Vagina (tissue), 2 donors: ENCODE measurements at regions not wholly inside any gene's neighbourhood (a gene's known extent, or its start where the extent isn't known, plus 50 kb on each side); places are given as distances from the start of the nearest gene placed in this dataset.
"Not testable (repeated sequence)": the region's sequence is repeated elsewhere in the genome, so short reads cannot be mapped to it uniquely, and the experiment has no call there.

Experiments used
- DNase-seq, 2 donors: peaks; one replicate each; pipeline ENCODE4 v3.0.0-alpha.2; 2017; ENCODE audit errors: extremely low spot score in 2 of 2
- H3K27ac ChIP-seq: fragments of 200-600 bp; sonication (generic); one replicate; pipeline ENCODE4 v1.5.1; 2019
- H3K27me3 ChIP-seq: fragments of 200-600 bp; sonication (generic); one replicate; pipeline ENCODE4 v1.5.1; 2019
- H3K36me3 ChIP-seq, 2 donors: fragments of 200-600 bp; sonication (generic); one replicate each; pipeline ENCODE4 v1.5.1; 2017 to 2019
- H3K4me1 ChIP-seq: fragments of 200-600 bp; sonication (generic); one replicate; pipeline ENCODE4 v1.5.1; 2019
- H3K4me3 ChIP-seq, 2 donors: fragments of 200-600 bp; sonication (generic); 1 replicate in 1 of 2; 2 replicates in 1 of 2; pipeline ENCODE4 v1.5.1; 2016 to 2019
- H3K9me3 ChIP-seq: fragments of 200-600 bp; sonication (generic); one replicate; pipeline ENCODE4 v1.5.1; 2019
- POLR2A ChIP-seq, 2 donors: fragments of 450-650 bp; IDR thresholded peaks; one replicate each; pipeline ENCODE4 v1.6.1; 2017; ENCODE audit warnings: antibody characterized with exemption in 2 of 2, mild to moderate bottlenecking in 2 of 2, moderate library complexity in 2 of 2
- POLR2AphosphoS5 ChIP-seq, 2 donors: sonication (generic); formaldehyde crosslinking; IDR thresholded peaks; one replicate each; pipeline ENCODE4 v1.9.0; 2017; ENCODE audit warnings: antibody characterized with exemption in 2 of 2, mild to moderate bottlenecking in 2 of 2, low read depth in 1 of 2; ENCODE audit not compliant: insufficient read depth in 1 of 2
- intact Hi-C: fragments of 100-400 bp; cut with DNase I; formaldehyde crosslinking; loops from one replicate; pipeline ENCODE4 v1.15.1; 2023
- TF ChIP-seq, protein P1 (sequence below), 3 experiments: fragments of 450-650 bp in 2 of 3; fragments of 200-600 bp in 1 of 3; sonication (generic) in 1 of 3; IDR thresholded peaks; one replicate each; pipeline ENCODE4 v1.5.1; 2017 to 2019; ENCODE audit warnings: antibody characterized with exemption in 3 of 3, mild to moderate bottlenecking in 2 of 3, moderate library complexity in 2 of 3

DNA sequence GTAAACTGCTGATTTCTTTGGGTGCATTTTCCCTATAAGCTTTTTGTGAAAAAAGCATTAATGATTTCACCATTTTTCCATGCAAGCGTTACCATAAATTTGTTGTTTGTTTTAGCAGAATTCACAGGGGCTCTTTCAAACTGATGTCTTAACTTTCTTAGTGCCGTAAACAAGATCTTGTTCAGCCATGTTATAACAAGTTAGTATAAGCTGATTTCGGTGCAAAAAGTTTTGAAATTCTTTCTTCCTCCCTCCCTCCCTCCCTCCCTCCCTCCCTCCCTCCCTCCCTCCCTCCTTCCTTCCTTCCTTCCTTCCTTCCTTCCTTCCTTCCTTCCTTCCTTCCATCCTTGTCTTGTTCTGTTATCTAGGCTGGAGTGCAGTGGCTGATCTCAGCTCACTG lies 71.7 kb upstream of the CHORDC1 start:
- no peak overlapping the region for H3K4me3 ChIP-seq
- H3K36me3 ChIP-seq: no peaks in the 10 kb centered on the region
- intact Hi-C loops: no loop called here
- DNase-seq: no peak
- no peaks in the 10 kb centered on the region for H3K4me1 ChIP-seq
- no peaks in the 10 kb centered on the region for H3K27me3 ChIP-seq
- no peaks in the 10 kb centered on the region for H3K9me3 ChIP-seq
- H3K27ac ChIP-seq: no peak overlapping the region
- TF ChIP-seq POLR2AphosphoS5 (IDR thresholded peaks at IDR 0.05; ENCODE audit: insufficient read depth in 1 of 2, low read depth in 1 of 2) (no peak), POLR2A (IDR thresholded peaks at IDR 0.05) (no peak)
- TF ChIP-seq, protein P1, sequence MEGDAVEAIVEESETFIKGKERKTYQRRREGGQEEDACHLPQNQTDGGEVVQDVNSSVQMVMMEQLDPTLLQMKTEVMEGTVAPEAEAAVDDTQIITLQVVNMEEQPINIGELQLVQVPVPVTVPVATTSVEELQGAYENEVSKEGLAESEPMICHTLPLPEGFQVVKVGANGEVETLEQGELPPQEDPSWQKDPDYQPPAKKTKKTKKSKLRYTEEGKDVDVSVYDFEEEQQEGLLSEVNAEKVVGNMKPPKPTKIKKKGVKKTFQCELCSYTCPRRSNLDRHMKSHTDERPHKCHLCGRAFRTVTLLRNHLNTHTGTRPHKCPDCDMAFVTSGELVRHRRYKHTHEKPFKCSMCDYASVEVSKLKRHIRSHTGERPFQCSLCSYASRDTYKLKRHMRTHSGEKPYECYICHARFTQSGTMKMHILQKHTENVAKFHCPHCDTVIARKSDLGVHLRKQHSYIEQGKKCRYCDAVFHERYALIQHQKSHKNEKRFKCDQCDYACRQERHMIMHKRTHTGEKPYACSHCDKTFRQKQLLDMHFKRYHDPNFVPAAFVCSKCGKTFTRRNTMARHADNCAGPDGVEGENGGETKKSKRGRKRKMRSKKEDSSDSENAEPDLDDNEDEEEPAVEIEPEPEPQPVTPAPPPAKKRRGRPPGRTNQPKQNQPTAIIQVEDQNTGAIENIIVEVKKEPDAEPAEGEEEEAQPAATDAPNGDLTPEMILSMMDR (IDR thresholded peaks at IDR 0.05): no peak

DNA sequence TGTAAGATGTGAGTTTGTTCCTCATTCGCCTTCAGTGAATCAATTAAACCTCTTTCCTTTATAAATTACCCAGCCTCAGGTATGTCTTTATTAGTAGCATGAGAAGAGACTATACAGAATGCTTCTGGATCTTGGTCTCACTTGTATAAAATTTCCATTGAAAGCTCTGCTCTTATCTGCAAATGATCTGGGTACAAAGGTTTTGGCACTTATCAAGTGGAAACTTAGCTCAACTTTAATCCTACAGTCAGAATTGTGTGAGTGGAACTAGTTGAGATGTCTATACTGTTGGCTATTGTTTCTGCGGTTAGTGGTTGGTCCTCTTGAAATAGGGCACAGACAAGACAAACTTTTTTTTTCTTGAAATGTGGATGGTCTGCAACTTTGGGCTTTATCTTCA lies 71.2 kb upstream of the CHORDC1 start:
- no peaks in the 10 kb centered on the region for H3K9me3 ChIP-seq
- no peaks in the 10 kb centered on the region for H3K4me1 ChIP-seq
- no peak for DNase-seq
- intact Hi-C loops: no loop called here
- H3K4me3 ChIP-seq: no peak overlapping the region
- no peaks in the 10 kb centered on the region for H3K27me3 ChIP-seq
- H3K36me3 ChIP-seq: no peaks in the 10 kb centered on the region
- H3K27ac ChIP-seq: no peak overlapping the region
- TF ChIP-seq POLR2A (IDR thresholded peaks at IDR 0.05) (no peak), POLR2AphosphoS5 (IDR thresholded peaks at IDR 0.05; ENCODE audit: insufficient read depth in 1 of 2, low read depth in 1 of 2) (no peak)
- TF ChIP-seq, protein P1 (IDR thresholded peaks at IDR 0.05): no peak

DNA sequence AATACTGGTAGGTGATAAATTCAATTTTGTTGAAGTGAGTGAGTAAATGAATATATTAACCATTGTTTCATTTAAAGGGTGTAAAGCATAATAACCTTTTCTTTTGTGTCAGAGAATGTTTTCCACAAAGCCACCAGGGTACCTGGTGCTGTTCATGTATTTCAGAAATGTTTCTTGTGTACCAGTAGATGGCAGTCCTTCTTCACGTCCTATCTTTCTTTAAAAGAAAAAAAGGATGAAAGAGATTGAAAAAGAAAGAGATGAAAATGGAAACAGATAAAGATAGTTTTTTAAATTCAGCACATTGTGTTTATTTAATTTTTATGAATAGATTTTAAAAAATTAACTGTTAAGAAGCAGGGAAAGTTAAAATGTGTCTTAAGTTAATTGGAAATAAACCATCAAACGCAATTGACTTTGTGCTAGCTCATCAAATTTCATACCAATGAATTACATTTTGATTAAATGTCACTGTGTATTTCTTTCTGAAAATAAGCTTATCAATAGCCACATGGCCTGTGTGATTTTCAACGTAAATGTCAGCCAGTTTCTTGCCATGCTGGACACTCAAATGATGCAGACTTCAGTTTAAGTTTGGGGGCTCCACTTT lies 65.5 kb upstream of the CHORDC1 start:
- DNase-seq: no peak
- TF ChIP-seq, protein P1 (IDR thresholded peaks at IDR 0.05): peak in 1 of 3 experiments; percentile 18
- TF ChIP-seq POLR2AphosphoS5 (IDR thresholded peaks at IDR 0.05; ENCODE audit: insufficient read depth in 1 of 2, low read depth in 1 of 2): no peak
- Histone ChIP-seq H3K4me3 (no peak overlapping the region), H3K36me3 (no peaks in the 10 kb centered on the region), H3K4me1 (no peaks in the 10 kb centered on the region), H3K9me3 (no peaks in the 10 kb centered on the region), H3K27me3 (no peaks in the 10 kb centered on the region), H3K27ac (no peak overlapping the region)
- intact Hi-C loops: no loop called here

DNA sequence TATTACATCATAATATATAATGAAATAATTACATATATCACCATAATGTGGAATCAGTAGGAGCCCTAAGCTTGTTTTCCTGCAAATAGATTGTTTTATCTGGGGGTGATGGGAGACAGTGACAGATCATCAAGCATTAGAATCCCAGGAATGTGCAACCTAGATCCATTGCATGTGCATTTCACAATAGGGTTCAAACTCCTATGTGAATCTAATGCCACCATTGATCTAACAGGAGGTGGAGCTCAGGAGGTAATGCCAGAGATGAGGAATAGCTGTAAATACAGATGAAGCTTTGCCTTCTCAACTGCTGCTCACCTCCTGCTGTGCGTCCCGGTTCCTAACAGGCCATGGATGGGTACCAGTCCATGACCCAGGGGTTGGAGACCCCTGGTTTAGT lies 63.8 kb upstream of the CHORDC1 start:
- no peak overlapping the region for H3K27ac ChIP-seq
- intact Hi-C loops: no loop called here
- no peaks in the 10 kb centered on the region for H3K36me3 ChIP-seq
- no peaks in the 10 kb centered on the region for H3K4me1 ChIP-seq
- H3K27me3 ChIP-seq: no peaks in the 10 kb centered on the region
- DNase-seq: no peak
- H3K9me3 ChIP-seq: no peaks in the 10 kb centered on the region
- TF ChIP-seq POLR2AphosphoS5 (IDR thresholded peaks at IDR 0.05; ENCODE audit: insufficient read depth in 1 of 2, low read depth in 1 of 2): no peak
- TF ChIP-seq, protein P1 (IDR thresholded peaks at IDR 0.05): no peak
- no peak for TF ChIP-seq POLR2A (IDR thresholded peaks at IDR 0.05)
- no peak overlapping the region for H3K4me3 ChIP-seq

DNA sequence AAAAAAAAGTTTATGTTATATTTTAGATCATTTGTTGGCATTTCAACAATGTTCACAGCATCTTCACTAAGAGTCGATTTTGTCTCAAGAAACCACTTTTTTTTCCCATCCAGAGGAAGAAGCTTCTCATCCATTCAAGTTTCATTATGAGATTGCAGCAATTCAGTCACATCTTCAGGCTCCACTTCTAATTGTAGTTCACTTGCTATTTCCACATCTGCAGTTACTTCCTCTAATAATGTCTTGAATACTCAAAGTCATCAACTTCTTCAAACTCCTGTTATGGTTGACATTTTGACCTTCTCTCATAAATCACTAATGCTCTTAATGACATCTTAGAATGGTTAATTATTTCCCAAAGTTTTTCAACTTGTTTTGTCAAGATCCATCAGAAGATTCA lies 61.3 kb upstream of the CHORDC1 start:
- Histone ChIP-seq H3K27me3 (no peaks in the 10 kb centered on the region), H3K36me3 (no peaks in the 10 kb centered on the region), H3K9me3 (no peaks in the 10 kb centered on the region), H3K27ac (no peak overlapping the region), H3K4me3 (no peak overlapping the region), H3K4me1 (no peaks in the 10 kb centered on the region)
- TF ChIP-seq, protein P1 (IDR thresholded peaks at IDR 0.05): no peak
- TF ChIP-seq POLR2AphosphoS5 (IDR thresholded peaks at IDR 0.05; ENCODE audit: insufficient read depth in 1 of 2, low read depth in 1 of 2): no peak
- TF ChIP-seq POLR2A (IDR thresholded peaks at IDR 0.05): no peak
- intact Hi-C loops: no loop called here
- no peak for DNase-seq

DNA sequence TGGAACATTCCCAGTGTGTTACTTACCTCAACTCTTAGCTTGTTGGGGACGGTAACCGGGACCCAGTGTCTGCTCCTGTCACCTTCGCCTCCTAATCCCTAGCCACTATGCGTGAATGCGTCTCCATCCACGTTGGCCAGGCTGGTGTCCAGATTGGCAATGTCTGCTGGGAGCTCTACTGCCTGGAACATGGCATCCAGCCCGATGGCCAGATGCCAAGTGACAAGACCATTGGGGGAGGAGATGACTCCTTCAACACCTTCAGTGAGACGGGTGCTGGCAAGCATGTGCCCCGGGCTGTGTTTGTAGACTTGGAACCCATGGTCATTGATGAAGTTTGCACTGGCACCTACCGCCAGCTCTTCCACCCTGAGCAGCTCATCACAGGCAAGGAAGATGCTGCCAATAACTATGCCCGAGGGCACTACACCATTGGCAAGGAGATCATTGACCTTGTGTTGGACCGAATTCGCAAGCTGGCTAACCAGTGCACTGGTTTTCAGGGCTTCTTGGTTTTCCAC lies 59.8 kb upstream of the CHORDC1 start:
- H3K36me3 ChIP-seq, H3K4me3 ChIP-seq, H3K27me3 ChIP-seq, DNase-seq, intact Hi-C loops, H3K4me1 ChIP-seq, H3K27ac ChIP-seq, H3K9me3 ChIP-seq: not testable (repeated sequence)
